AG09319 (cell line): ENCODE measurements at regions not wholly inside any gene's neighbourhood (a gene's known extent, or its start where the extent isn't known, plus 50 kb on each side); places are given as distances from the start of the nearest gene placed in this dataset.

Source experiments
- DNase-seq: peaks from one replicate; pipeline ENCODE4 v3.0.0-alpha.2; 2010; ENCODE audit warnings: low read depth; ENCODE audit errors: extremely low read depth
- CTCF ChIP-seq: IDR thresholded peaks from 2 replicates; pipeline ENCODE4 v1.5.1; 2011; ENCODE audit warnings: low read depth, mild to moderate bottlenecking, inconsistent platforms, low read length, moderate library complexity

- no peak for DNase-seq
- TF ChIP-seq CTCF: no peak
Measured at GRCh38 chr14:29056041-29056566, 289.5 kb downstream of the FOXG1 start.

GRCh38 chr14:29061702-29062101, 295.1 kb downstream of the FOXG1 start:
- no peak for DNase-seq
- no peak for TF ChIP-seq CTCF

GRCh38 chr14:29062466-29062865, 295.9 kb downstream of the FOXG1 start:
- no peak for TF ChIP-seq CTCF
- no peak for DNase-seq

- no peak for DNase-seq
- no peak for TF ChIP-seq CTCF
Measured at GRCh38 chr14:29062976-29063375, 296.4 kb downstream of the FOXG1 start.

GRCh38 chr14:29064305-29064900, 297.8 kb downstream of the FOXG1 start:
- DNase-seq: no peak
- TF ChIP-seq CTCF: no peak

GRCh38 chr14:29069228-29069627, 302.6 kb downstream of the FOXG1 start:
- TF ChIP-seq CTCF: no peak
- DNase-seq: no peak

- no peak for DNase-seq
- no peak for TF ChIP-seq CTCF
Measured at GRCh38 chr14:29075761-29076160, 309.2 kb downstream of the FOXG1 start.
